ENCODE measurements at regions not wholly inside any gene's neighbourhood (a gene's known extent, or its start where the extent isn't known, plus 50 kb on each side); places are given as distances from the start of the nearest gene placed in this dataset.
A peak's percentile ranks its signal among the peaks of the same experiment; 100 is the strongest.

DNA sequence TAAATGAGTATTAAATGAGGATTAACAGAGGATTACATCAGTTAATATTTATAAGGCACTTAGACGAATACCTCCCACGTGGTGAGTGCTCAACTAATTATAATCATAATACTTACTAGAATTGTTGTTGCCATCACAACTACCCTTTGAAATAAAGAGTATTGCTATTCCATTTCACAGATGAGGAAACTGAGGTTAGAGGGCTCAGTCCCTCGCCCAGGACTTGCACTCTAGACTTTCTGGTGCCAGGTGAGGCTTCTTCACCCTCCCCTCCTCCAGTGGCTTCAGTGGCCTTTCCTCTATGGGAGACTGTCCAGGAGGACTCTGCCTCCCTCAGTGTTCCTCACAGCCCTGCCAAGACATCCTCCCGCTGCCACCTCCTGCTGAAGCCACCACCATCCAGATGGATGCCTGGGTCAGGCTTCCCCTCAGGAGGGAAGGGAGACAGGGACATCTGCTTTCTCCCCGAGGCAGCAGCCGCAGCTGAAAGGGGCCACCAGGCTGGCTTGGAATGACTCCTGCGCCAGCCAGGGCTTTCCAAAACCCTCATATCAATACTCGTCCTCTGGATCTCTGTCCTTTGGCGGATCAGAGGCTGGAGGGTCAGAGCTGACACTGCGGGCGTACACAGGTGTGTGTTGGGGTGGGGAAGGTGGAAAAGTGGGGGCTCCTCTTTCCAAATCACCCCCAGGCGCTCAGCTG, 580.1 kb downstream of the BUD13 start:
- H3K4me3 ChIP-seq: peak overlapping the region; percentile 23 to 50
- 21% methylated on average over 12 of the region's 12 CpGs for WGBS
- H3K27me3 ChIP-seq (replicated peaks; ENCODE audit: insufficient read depth): no peaks in the 10 kb centered on the region
- H3K27ac ChIP-seq: peak overlapping the region; percentile 73 to 88
- no peaks in the 10 kb centered on the region for H3K4me1 ChIP-seq (replicated peaks)
- DNase-seq (ENCODE audit: low spot score): peak; percentile 17
- TF ChIP-seq POLR2A (IDR thresholded peaks at IDR 0.05): no peak
- no peak for TF ChIP-seq POLR2AphosphoS5 (IDR thresholded peaks at IDR 0.05)
- H3K36me3 ChIP-seq: no peaks in the 10 kb centered on the region
- no peaks in the 10 kb centered on the region for H3K9me3 ChIP-seq
- intact Hi-C loops (cut with DNase I): no loop called here

DNA sequence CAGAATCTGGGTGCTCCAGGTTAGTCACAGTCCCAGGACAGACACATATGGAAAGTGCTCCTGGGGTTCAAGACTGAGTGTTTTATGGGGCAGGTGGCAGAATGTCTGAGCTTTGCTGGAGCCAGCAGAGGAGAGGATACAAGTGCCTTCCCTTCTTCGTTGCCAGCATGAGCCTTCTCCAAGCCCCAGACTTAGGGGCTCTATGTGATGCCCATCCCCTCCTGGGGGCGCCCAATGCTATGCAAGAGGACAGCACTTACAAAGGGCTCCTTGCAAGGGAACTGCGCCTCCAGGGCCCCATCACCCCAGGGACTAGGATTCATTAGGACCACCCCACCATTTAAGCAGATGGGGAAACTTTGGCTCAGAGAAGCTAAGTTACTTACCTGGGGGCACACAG, 581.9 kb downstream of the BUD13 start:
- Histone ChIP-seq H3K9me3 (no peaks in the 10 kb centered on the region), H3K4me3 (no peak overlapping the region), H3K36me3 (no peaks in the 10 kb centered on the region), H3K27ac (no peak overlapping the region), H3K27me3 (replicated peaks; ENCODE audit: insufficient read depth) (no peaks in the 10 kb centered on the region), H3K4me1 (replicated peaks) (no peaks in the 10 kb centered on the region)
- intact Hi-C loops (cut with DNase I): no loop called here
- no peak for TF ChIP-seq POLR2A (IDR thresholded peaks at IDR 0.05)
- TF ChIP-seq, protein P1, sequence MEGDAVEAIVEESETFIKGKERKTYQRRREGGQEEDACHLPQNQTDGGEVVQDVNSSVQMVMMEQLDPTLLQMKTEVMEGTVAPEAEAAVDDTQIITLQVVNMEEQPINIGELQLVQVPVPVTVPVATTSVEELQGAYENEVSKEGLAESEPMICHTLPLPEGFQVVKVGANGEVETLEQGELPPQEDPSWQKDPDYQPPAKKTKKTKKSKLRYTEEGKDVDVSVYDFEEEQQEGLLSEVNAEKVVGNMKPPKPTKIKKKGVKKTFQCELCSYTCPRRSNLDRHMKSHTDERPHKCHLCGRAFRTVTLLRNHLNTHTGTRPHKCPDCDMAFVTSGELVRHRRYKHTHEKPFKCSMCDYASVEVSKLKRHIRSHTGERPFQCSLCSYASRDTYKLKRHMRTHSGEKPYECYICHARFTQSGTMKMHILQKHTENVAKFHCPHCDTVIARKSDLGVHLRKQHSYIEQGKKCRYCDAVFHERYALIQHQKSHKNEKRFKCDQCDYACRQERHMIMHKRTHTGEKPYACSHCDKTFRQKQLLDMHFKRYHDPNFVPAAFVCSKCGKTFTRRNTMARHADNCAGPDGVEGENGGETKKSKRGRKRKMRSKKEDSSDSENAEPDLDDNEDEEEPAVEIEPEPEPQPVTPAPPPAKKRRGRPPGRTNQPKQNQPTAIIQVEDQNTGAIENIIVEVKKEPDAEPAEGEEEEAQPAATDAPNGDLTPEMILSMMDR (IDR thresholded peaks at IDR 0.05): no peak
- TF ChIP-seq POLR2AphosphoS5 (IDR thresholded peaks at IDR 0.05): no peak
- WGBS: 100% methylated on average over 3 of the region's 3 CpGs
- no peak for DNase-seq (ENCODE audit: low spot score)

DNA sequence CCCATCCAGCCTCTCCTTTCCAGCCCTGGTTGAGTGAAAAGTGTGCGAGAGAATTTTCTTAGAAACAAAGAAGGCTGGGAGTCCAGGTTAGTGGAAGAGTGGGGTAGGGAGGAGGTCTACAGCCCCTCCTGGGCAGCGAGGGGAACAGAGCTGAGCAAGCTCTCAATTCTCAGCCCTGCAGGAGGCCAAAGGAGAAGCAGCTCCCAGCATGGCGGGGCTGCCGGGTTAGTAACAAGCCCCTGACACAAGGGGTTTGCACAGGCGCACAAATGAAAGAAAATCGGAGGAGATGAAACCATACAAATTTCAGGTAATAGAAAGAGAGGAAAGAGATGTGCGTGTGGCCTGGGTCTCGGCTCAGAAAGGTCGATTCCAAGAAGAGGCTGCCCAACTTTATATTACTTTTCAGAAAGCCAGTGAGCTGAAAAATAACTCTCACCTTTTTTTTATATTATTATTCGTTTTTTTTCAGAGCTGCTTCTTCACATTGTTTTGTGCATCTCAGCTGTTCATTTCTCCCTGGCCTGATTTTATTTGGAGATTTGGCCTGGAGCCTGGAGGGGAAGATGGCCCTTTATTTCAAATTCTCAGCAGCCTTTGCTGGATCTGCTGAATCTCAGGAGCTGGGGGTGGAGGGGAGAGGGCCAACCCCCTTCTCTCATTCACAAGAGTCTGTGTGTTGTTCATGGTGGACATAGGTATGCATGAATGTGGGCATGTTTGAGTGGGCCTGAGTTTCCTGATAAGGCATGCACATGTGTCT, 583.2 kb downstream of the BUD13 start:
- no peak overlapping the region for H3K27ac ChIP-seq
- H3K36me3 ChIP-seq: no peaks in the 10 kb centered on the region
- H3K27me3 ChIP-seq (replicated peaks; ENCODE audit: insufficient read depth): no peaks in the 10 kb centered on the region
- intact Hi-C loops (cut with DNase I): no loop called here
- no peaks in the 10 kb centered on the region for H3K4me1 ChIP-seq (replicated peaks)
- no peak for TF ChIP-seq POLR2A (IDR thresholded peaks at IDR 0.05)
- no peak for TF ChIP-seq POLR2AphosphoS5 (IDR thresholded peaks at IDR 0.05)
- TF ChIP-seq, protein P1 (IDR thresholded peaks at IDR 0.05): no peak
- 67% methylated on average over 10 of the region's 10 CpGs for WGBS
- H3K4me3 ChIP-seq: no peak overlapping the region
- H3K9me3 ChIP-seq: no peaks in the 10 kb centered on the region
- no peak for DNase-seq (ENCODE audit: low spot score)

DNA sequence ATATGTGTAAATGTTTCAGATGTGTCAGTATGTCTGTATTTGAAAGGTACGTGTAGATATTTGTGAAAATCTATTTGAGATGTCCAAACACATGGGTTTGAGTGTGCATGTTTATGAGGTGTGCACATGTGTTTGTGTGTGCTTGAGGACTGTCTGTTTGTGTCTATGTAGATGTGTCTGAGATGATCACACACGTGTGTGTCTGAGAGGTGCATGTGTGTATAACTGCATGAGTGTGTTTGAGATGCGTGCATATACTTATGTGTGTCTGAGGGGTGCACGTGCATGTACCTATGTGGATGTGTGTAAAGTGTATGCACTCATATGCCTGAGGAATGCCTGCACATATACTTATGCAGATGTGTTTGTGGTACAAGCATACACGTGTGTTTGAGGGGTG, 584.4 kb downstream of the BUD13 start:
- H3K4me3 ChIP-seq: no peak overlapping the region
- no peaks in the 10 kb centered on the region for H3K27me3 ChIP-seq (replicated peaks; ENCODE audit: insufficient read depth)
- no peaks in the 10 kb centered on the region for H3K4me1 ChIP-seq (replicated peaks)
- no peaks in the 10 kb centered on the region for H3K9me3 ChIP-seq
- DNase-seq (ENCODE audit: low spot score): no peak
- no peak for TF ChIP-seq POLR2AphosphoS5 (IDR thresholded peaks at IDR 0.05)
- no peak for TF ChIP-seq POLR2A (IDR thresholded peaks at IDR 0.05)
- TF ChIP-seq, protein P1 (IDR thresholded peaks at IDR 0.05): no peak
- intact Hi-C loops (cut with DNase I): no loop called here
- 87% methylated on average over 5 of the region's 5 CpGs for WGBS
- no peak overlapping the region for H3K27ac ChIP-seq
- H3K36me3 ChIP-seq: no peaks in the 10 kb centered on the region

DNA sequence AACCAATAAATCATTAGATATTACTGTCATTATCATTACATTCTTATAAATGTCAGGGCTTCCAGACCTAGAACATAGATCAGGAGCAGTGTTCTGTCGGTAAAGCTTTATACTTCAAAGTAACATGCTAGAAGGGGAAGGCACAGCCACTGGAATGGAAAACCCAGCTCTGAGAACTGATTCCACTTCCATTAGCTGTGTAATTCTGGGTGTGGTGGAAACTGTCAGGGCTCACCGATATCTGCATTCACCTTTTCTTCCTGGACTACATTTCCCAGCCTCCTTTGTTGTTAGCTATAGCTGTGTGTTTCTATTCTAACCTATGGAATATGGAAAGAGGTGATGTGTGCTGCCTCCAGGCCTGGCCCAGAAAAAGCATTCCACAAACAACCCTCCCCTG, 585.8 kb downstream of the BUD13 start:
- no peak for DNase-seq (ENCODE audit: low spot score)
- H3K4me3 ChIP-seq: no peak overlapping the region
- H3K27me3 ChIP-seq (replicated peaks; ENCODE audit: insufficient read depth): no peaks in the 10 kb centered on the region
- no peak overlapping the region for H3K27ac ChIP-seq
- no peaks in the 10 kb centered on the region for H3K9me3 ChIP-seq
- H3K4me1 ChIP-seq (replicated peaks): no peaks in the 10 kb centered on the region
- 44% methylated on average over 2 of the region's 2 CpGs for WGBS
- H3K36me3 ChIP-seq: no peaks in the 10 kb centered on the region
- TF ChIP-seq, protein P1 (IDR thresholded peaks at IDR 0.05): no peak
- no peak for TF ChIP-seq POLR2AphosphoS5 (IDR thresholded peaks at IDR 0.05)
- intact Hi-C loops (cut with DNase I): no loop called here

Data from prostate gland (tissue), 2 donors.